Activated T-helper 2 cell treated with anti-CD3 and anti-CD28 coated beads, Interferon-gamma antibody, Interleukin-2, Interleukin-4, amounts not matched to agents 10 μg/mL and 5 μg/mL and 100 μg/mL, durations not matched to agents 14 hours and 24 hours and 36 hours (primary cell): ENCODE measurements at regions not wholly inside any gene's neighbourhood (a gene's known extent, or its start where the extent isn't known, plus 50 kb on each side); places are given as distances from the start of the nearest gene placed in this dataset.

Experiments used
- DNase-seq: peaks from one replicate; pipeline ENCODE4 v3.0.0; 2021; ENCODE audit warnings: low spot score
- H3K27ac Mint-ChIP-seq: one replicate; pipeline ENCODE4 v1.8.0; 2021; ENCODE audit warnings: mixed read lengths
- H3K27me3 Mint-ChIP-seq: one replicate; pipeline ENCODE4 v1.8.0; 2021; ENCODE audit warnings: low read depth, mixed read lengths
- H3K36me3 Mint-ChIP-seq: one replicate; pipeline ENCODE4 v1.8.0; 2021; ENCODE audit warnings: low read depth, mixed read lengths
- H3K4me1 Mint-ChIP-seq: one replicate; pipeline ENCODE4 v1.8.0; 2021; ENCODE audit warnings: low read depth, mixed read lengths
- H3K4me3 Mint-ChIP-seq: one replicate; pipeline ENCODE4 v1.8.0; 2021; ENCODE audit warnings: low read depth, mild to moderate bottlenecking, moderate library complexity, mixed read lengths
- H3K9me3 Mint-ChIP-seq: one replicate; pipeline ENCODE4 v1.8.0; 2021; ENCODE audit warnings: mixed read lengths
- intact Hi-C: fragments of 100-400 bp; cut with micrococcal nuclease; formaldehyde crosslinking; loops from one replicate; pipeline ENCODE4 v1.15.1; 2023

DNA sequence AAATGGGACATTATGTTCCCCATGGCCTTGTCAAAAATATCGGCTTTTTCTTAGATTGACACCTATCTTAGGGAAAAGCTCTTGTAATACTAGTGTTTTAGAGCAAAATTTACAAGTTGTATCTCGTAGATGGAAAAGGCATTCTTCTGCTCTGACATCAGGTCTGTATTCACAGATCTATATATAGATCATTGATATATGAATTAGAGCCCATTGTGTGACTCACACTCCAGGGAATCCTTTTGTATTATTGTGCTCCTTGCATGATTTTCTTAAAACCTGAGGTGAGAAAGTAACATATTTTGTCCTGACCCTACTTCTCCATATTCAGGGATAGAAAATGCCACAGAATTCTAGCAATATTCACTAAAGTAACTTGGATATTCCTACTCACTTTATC lies 1160.8 kb upstream of the B3GALT2 start:
- Mint-ChIP-seq H3K27ac (no peak overlapping the region), H3K36me3 (no peaks in the 10 kb centered on the region), H3K4me3 (no peak overlapping the region), H3K9me3 (no peaks in the 10 kb centered on the region), H3K4me1 (no peaks in the 10 kb centered on the region), H3K27me3 (no peaks in the 10 kb centered on the region)
- no peak for DNase-seq
- intact Hi-C loops, result no loop called here

DNA sequence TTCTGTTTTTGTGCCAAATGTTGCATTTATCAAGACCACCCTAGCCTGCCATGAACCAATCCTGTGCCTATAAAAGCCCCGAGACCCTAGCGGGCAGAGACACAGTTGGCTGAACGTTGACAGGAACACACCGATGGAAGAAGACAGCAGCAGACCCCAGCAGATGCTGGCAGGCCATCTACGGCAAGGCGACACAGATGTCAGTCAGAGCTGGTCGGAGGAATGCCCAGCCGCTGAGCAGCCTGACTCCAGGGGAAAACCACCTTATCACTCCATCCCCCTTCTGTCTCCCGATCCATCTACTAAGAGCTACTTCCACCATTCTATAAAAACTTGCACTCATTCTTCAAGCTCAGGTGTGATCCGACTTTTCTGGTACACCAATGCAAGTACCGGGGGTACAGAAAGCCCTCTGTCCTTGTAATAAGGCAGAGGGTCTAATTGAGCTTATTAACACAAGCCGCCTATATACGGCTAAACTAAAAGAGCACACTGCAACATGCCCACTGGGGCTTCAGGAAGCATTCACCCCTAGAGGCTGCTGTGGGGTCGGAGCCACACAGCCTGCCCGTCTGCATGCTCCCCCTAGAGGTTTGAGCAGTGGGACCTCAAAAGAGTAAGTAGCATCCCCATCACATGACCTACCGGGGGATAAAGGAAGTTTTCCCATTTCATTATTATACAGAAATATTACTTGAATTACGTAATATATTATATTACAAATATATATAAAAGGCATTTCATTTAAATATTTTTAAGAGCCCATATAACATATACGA lies 1156.3 kb upstream of the B3GALT2 start:
- no peak for DNase-seq
- Mint-ChIP-seq H3K9me3 (no peaks in the 10 kb centered on the region), H3K4me3 (no peak overlapping the region), H3K27me3 (no peaks in the 10 kb centered on the region), H3K4me1 (peaks cover 10% of the 10 kb centered on the region), H3K27ac (no peak overlapping the region), H3K36me3 (no peaks in the 10 kb centered on the region)
- intact Hi-C loops, result no loop called here

DNA sequence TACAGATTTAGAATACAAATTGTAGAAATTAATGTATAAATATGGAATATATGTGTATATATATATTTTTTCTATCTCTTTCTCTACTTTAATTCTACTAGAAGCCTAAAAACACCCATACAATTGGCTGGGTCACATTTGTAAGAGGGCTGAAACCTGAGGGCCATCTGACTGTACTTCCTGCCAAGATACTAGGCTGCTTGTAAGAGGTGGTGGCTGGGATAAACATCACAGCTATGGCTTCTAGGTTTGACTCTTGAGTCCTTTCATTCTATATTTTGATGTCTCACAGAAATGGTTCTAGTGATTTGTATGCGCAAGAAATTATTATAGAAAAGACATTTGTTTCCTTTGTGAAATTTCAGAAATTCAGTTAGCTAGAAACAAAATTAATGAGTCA lies 1155.2 kb upstream of the B3GALT2 start:
- Mint-ChIP-seq H3K4me3 (no peak overlapping the region), H3K27me3 (no peaks in the 10 kb centered on the region), H3K9me3 (no peaks in the 10 kb centered on the region), H3K4me1 (peaks cover 10% of the 10 kb centered on the region), H3K27ac (no peak overlapping the region), H3K36me3 (no peaks in the 10 kb centered on the region)
- no peak for DNase-seq
- intact Hi-C loops, result no loop called here

DNA sequence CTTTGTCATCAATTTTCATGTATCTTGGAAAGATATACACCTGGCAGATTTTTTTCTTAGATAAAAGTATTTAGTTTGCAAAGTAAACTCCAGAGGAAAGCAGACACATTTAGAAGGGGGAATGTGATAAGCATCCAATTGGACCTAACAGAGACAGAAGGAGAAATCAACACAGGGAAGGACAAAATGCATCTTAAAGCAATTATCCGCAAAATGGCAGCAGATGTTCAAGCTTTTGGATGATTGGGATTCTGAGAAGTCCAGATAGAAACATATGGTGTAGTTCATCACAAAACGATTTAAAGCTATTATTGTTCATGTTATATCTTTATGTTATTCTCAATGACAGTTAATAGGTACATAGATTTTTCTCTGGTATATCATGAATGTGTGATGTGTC lies 1153.1 kb upstream of the B3GALT2 start:
- intact Hi-C loops, result no loop called here
- Mint-ChIP-seq H3K36me3 (no peaks in the 10 kb centered on the region), H3K9me3 (no peaks in the 10 kb centered on the region), H3K27ac (no peak overlapping the region), H3K27me3 (no peaks in the 10 kb centered on the region), H3K4me1 (peaks cover 10% of the 10 kb centered on the region), H3K4me3 (no peak overlapping the region)
- no peak for DNase-seq

DNA sequence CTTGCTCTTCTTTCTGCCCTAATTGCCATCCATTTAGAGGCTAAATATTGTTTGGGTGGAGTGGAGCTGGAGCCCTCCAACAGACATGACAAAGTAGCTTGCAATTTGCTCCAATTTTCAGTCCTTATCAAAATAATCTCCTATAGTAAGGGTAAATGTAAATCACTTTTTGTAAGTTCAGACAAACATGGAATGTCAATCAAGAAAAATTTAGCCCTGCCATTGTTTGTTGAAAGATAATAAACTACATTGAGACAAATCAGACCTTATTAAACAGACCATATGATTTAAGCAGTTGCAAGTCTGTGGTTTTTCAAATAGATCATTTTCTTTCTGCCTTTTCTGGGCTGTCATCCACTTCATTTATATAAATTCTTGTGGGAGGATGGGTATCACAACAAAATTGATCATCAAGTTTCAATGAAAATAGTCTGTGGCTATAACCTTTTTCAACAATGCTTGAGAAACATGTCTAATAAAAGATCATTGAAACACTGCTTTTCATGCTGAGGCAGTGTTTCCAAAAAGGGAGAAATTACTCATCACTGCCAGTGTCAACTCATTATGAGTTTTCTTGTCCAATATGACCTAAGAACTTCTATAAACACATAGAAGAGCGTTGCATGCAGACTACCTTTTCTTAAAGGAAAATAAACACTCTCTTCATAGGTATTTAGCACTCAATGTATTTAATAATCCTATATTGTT lies 1152.0 kb upstream of the B3GALT2 start:
- no peaks in the 10 kb centered on the region for H3K36me3 Mint-ChIP-seq
- no peaks in the 10 kb centered on the region for H3K27me3 Mint-ChIP-seq
- intact Hi-C loops, result no loop called here
- H3K27ac Mint-ChIP-seq, result no peak overlapping the region
- no peak for DNase-seq
- peaks cover 10% of the 10 kb centered on the region for H3K4me1 Mint-ChIP-seq
- H3K9me3 Mint-ChIP-seq, result no peaks in the 10 kb centered on the region
- H3K4me3 Mint-ChIP-seq, result no peak overlapping the region

DNA sequence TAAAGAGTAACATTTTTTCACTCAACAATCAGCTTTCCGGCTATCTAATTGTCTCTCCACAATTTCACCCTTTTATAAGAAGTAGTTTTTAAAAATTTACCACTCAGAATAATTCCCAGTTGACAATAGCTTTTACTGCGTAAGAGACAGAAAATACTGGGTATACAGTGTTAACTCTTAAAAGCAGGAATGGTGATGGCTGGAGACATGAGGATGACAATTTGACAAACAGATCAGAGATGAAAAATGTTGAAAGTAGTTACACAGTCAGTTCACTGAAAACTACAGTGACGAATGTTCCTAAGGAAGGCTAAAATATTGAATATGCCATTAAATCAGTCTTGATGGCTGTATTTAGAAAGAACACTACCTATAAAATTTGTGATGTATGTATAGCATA lies 1146.8 kb upstream of the B3GALT2 start:
- H3K36me3 Mint-ChIP-seq, result no peaks in the 10 kb centered on the region

DNA sequence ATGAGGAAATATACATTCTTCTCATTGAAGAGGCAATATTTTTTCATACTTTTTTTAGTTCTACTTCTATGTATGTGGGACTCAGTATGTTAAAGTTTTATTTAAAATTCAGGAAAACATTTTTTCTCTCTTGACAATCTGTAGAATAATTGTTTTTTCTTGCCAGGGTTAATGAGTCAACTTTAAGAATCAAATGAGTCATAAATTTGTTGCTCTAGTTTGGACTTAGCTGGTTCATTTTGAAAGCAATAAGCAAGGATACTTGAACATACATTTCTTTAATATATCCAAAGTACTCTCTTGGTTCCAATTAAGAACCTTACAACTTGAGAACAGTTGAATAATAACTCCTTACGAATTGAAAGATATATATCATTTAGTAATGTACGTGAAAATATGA lies 1145.3 kb upstream of the B3GALT2 start:
- H3K27me3 Mint-ChIP-seq, result no peaks in the 10 kb centered on the region
- no peak overlapping the region for H3K27ac Mint-ChIP-seq
- H3K4me1 Mint-ChIP-seq, result no peaks in the 10 kb centered on the region
- H3K36me3 Mint-ChIP-seq, result no peaks in the 10 kb centered on the region
- DNase-seq, result no peak
- intact Hi-C loops, result no loop called here
- no peaks in the 10 kb centered on the region for H3K9me3 Mint-ChIP-seq
- H3K4me3 Mint-ChIP-seq, result no peak overlapping the region

More for the DNA sequence above, 1146.8 kb upstream of the B3GALT2 start:
- H3K4me3 Mint-ChIP-seq, result no peak overlapping the region
- H3K27ac Mint-ChIP-seq, result no peak overlapping the region
- intact Hi-C loops, result no loop called here
- peaks cover 4% of the 10 kb centered on the region for H3K4me1 Mint-ChIP-seq
- H3K27me3 Mint-ChIP-seq, result no peaks in the 10 kb centered on the region
- no peak for DNase-seq
- no peaks in the 10 kb centered on the region for H3K9me3 Mint-ChIP-seq

DNA sequence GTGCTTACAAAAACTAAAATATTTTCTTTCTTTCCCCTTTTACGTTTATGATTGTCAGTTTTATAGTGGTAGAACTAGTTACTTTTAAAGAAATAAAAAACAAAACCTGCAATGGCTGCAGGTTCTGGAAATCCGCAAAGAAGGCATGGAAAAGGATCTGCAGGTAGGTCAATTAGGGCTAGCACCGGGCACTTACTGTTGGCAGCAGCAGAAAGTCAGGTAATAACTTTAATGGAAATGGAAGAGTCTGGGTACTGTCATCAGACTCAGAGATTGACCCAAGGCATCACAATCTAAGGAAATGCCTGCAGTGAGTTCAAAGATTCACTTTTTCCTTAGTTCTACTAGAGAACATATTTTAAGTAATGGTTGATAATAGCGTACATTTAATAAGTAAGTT lies 1136.3 kb upstream of the B3GALT2 start:
- no peaks in the 10 kb centered on the region for H3K36me3 Mint-ChIP-seq
- H3K4me3 Mint-ChIP-seq, result no peak overlapping the region
- H3K27ac Mint-ChIP-seq, result no peak overlapping the region
- intact Hi-C loops, result no loop called here
- no peak for DNase-seq
- H3K27me3 Mint-ChIP-seq, result no peaks in the 10 kb centered on the region
- H3K4me1 Mint-ChIP-seq, result no peaks in the 10 kb centered on the region
- no peaks in the 10 kb centered on the region for H3K9me3 Mint-ChIP-seq

DNA sequence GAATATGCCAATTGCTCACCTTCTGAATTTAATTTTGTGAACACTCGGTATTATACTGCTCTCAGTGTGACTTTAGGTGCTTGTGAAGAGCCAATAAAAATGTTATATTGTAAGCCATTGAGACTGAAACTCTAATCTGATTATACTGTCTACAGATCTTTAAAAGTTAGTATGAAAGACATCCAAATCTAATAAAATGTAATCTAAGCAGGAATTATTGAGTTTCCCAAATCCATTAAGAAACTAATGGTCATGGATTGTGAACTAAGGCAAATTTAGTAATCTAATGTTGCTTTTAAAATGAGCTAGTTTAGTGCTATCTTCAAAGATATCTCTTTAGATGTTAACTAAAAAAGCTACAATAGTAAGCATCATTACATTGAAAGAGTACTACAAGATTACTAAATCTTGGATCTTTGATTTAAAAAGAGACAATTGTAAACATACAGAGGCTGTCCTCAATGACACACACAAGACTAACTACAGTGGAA lies 1132.4 kb upstream of the B3GALT2 start:
- H3K27ac Mint-ChIP-seq, result no peak overlapping the region

DNA sequence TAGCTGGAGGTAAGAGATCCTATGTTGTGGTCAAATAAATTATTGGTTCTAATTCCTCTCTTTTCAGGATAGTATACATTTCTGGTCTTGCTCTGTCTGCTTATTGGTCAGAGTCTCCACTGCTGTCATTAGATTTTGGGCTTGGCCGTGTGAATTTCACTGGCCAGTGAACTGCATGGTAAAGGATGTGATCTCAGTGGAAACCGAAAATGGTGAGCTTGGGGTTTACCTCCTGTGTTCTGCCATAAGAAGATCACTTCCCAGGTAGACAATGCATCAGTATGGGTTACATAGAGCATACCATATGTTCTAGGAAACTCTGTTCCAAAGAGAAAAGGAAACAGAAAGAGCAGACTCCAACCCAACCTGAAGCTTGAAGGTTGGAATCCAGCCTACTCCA lies 1123.3 kb upstream of the B3GALT2 start:
- Mint-ChIP-seq H3K4me3 (no peak overlapping the region), H3K27me3 (no peaks in the 10 kb centered on the region), H3K36me3 (no peaks in the 10 kb centered on the region), H3K27ac (no peak overlapping the region), H3K9me3 (no peaks in the 10 kb centered on the region), H3K4me1 (no peaks in the 10 kb centered on the region)
- DNase-seq, result no peak
- intact Hi-C loops, result no loop called here

More for the DNA sequence above, 1132.4 kb upstream of the B3GALT2 start:
- intact Hi-C loops, result no loop called here
- Mint-ChIP-seq H3K4me1 (no peaks in the 10 kb centered on the region), H3K4me3 (no peak overlapping the region), H3K27me3 (no peaks in the 10 kb centered on the region), H3K36me3 (no peaks in the 10 kb centered on the region), H3K9me3 (no peaks in the 10 kb centered on the region)
- no peak for DNase-seq

DNA sequence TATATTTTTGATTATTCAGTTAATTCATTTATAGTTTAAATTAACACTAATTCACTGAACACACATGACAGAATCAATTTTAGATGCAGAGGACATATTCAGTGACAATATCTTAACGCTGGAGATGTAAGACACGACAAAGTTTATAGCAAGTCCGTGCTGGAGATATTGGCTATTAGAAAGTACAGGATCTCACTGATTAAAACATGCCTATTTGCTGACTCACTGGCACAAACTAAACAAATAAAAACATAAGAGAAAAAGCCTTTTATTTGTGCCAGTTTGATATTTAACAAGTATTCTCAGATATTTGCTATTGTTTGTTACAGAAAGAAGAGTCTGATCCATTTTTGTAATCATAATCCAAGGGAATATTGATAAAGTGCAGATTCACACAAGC lies 1122.9 kb upstream of the B3GALT2 start:
- no peaks in the 10 kb centered on the region for H3K9me3 Mint-ChIP-seq
- H3K4me3 Mint-ChIP-seq, result no peak overlapping the region
- no peaks in the 10 kb centered on the region for H3K27me3 Mint-ChIP-seq
- H3K4me1 Mint-ChIP-seq, result no peaks in the 10 kb centered on the region
- intact Hi-C loops, result no loop called here
- no peak for DNase-seq
- no peaks in the 10 kb centered on the region for H3K36me3 Mint-ChIP-seq
- H3K27ac Mint-ChIP-seq, result no peak overlapping the region

DNA sequence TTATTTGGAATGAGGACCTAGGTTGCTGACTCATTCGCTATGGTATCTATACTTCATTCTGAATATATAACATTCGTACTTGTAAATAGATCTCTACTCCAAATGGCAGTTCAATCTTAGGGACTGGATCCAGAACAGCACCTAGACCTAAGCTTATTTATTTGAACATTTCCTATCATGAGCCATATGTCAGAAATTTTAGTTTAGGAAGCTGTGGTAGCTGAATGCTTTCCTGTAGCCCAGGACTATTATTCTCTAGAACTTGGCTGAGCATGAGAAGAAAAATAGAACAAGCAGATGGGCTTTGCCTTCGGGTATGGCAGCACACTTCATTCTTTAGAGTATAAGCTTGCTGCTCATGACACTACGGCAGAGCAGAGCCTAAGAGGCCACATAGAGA lies 1114.4 kb upstream of the B3GALT2 start:
- Mint-ChIP-seq H3K9me3 (no peaks in the 10 kb centered on the region), H3K4me3 (no peak overlapping the region), H3K27ac (no peak overlapping the region), H3K36me3 (no peaks in the 10 kb centered on the region), H3K27me3 (no peaks in the 10 kb centered on the region), H3K4me1 (peaks cover 6% of the 10 kb centered on the region)
- DNase-seq, result no peak
- intact Hi-C loops, result no loop called here

DNA sequence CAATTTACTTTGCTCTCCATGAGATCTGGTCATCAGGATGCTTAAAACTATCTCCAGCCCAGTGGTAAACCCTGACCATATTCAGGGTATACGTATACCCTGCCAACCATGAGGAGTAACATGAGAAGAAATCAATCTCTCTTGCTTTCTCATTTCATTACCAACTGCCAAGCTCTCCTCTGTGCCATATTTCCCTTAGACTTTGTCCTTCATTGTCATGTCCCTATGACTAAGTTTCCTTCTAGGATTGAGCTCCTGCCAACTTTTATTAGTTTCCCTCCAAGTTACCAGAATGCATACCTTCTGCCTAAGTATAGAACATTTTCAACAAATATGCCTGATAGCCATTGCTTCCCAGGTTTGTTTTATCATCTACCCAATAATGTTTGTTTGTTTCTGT lies 1113.9 kb upstream of the B3GALT2 start:
- Mint-ChIP-seq H3K27ac (no peak overlapping the region), H3K27me3 (no peaks in the 10 kb centered on the region), H3K36me3 (no peaks in the 10 kb centered on the region), H3K9me3 (no peaks in the 10 kb centered on the region), H3K4me3 (no peak overlapping the region), H3K4me1 (peaks cover 9% of the 10 kb centered on the region)
- no peak for DNase-seq
- intact Hi-C loops, result no loop called here
